Muscle layer of duodenum (tissue), 2 donors: ENCODE measurements at regions not wholly inside any gene's neighbourhood (a gene's known extent, or its start where the extent isn't known, plus 50 kb on each side); places are given as distances from the start of the nearest gene placed in this dataset.

ENCODE experiments used
- H3K27ac ChIP-seq: one replicate; pipeline ENCODE4 v1.7.0; 2013; ENCODE audit warnings: mild to moderate bottlenecking, low read length
- H3K27me3 ChIP-seq: one replicate; pipeline ENCODE4 v1.7.0; 2013; ENCODE audit warnings: low read depth, mild to moderate bottlenecking, control low read depth, low read length
- H3K36me3 ChIP-seq, 2 donors: one replicate each; pipeline ENCODE4 v1.7.0; 2013; ENCODE audit warnings: low read length in 2 of 2, control low read depth in 1 of 2, mild to moderate bottlenecking in 1 of 2; ENCODE audit not compliant: insufficient read depth in 2 of 2, control insufficient read depth in 1 of 2
- H3K4me1 ChIP-seq, 2 donors: one replicate each; pipeline ENCODE4 v1.7.0; 2013; ENCODE audit warnings: low read length in 2 of 2, mild to moderate bottlenecking in 2 of 2, control low read depth in 1 of 2, moderate library complexity in 1 of 2; ENCODE audit not compliant: insufficient read depth in 2 of 2, control insufficient read depth in 1 of 2
- H3K4me3 ChIP-seq, 2 donors: one replicate each; pipeline ENCODE4 v1.7.0; 2013; ENCODE audit warnings: low read length in 2 of 2, low read depth in 1 of 2, mild to moderate bottlenecking in 1 of 2
- H3K9me3 ChIP-seq, 2 donors: one replicate each; pipeline ENCODE4 v1.7.0; 2013; ENCODE audit warnings: low read length in 2 of 2, control low read depth in 1 of 2, mild to moderate bottlenecking in 1 of 2; ENCODE audit not compliant: control insufficient read depth in 1 of 2
- donor health status: healthy.

GRCh38 chr11:91840640-91841240 is 383.9 kb upstream of the FAT3 start:
- H3K4me3 ChIP-seq, result no peak overlapping the region
- H3K4me1 ChIP-seq, result no peaks in the 10 kb centered on the region
- no peaks in the 10 kb centered on the region for H3K9me3 ChIP-seq
- no peak overlapping the region for H3K27ac ChIP-seq
- no peaks in the 10 kb centered on the region for H3K36me3 ChIP-seq
- H3K27me3 ChIP-seq, result no peaks in the 10 kb centered on the region

DNA sequence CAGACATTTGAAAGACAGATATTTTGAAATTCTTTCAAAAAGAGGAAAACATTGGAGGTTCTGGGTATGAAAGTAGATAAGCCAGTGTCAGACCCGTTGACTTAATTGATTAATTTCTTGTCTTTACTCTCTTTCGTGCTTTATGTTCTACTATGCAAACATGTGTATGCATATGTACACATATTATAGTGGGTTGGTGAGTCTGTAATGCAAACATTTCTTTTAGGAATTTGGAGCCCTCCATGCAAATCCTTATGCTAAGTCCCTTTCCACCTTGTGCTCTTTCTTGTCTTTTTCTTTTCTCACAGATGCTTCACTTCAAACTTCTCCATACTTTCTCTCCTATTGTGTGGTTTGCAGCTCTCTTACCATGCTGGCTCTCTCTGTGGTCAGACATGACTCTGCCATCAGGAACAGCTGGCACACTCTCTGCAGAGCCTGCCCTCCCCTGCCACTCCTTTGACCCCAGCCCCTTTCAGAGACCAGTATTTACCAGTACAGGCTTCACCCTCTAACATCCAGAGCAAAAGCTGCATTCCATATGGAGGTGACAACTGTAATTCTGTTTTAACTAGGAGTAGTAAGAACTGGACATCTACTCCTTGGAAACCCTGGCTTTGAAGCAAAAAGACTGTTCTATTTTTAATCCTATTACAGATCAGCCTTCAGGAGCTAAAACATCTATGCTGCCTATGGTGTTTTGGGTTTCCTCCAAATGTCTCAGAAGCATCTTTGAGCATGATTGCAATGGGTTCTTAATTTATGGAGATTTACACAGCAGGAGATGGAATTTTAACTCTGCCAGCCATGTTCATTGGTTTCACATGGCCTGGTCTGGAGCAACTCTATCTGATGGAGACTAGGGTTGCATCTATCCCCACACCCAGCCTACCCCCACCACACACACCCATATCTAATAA is 386.9 kb upstream of the FAT3 start:
- H3K27ac ChIP-seq, result no peak overlapping the region
- no peaks in the 10 kb centered on the region for H3K9me3 ChIP-seq
- H3K27me3 ChIP-seq, result no peaks in the 10 kb centered on the region
- H3K4me1 ChIP-seq, result no peaks in the 10 kb centered on the region
- no peaks in the 10 kb centered on the region for H3K36me3 ChIP-seq
- H3K4me3 ChIP-seq, result no peak overlapping the region

DNA sequence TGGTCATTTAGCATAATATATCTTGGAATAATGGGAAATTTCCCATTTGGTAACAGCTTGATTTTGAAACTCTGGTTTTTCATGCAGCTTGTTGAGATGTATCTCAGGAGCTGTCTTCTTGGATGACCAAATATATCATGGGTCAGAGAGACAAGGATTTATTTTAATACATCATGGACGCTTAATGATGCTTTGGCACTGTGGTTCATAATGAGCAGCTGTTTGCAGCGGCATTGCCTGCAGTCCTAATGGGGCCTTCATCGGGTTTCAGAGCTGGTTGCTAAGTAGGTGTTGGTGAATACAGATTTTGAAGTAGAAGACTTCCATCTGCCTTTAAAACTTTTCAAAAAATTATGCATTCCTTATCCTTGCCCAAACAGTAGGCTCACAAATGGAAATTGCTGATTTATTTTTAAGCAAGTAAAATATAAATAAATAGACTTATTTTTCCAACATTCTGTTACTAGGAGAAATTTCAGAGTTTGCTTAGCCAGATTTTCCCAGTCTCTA is 389.5 kb upstream of the FAT3 start:
- Histone ChIP-seq H3K4me3 (no peak overlapping the region), H3K4me1 (no peaks in the 10 kb centered on the region), H3K27ac (no peak overlapping the region), H3K36me3 (no peaks in the 10 kb centered on the region), H3K9me3 (no peaks in the 10 kb centered on the region), H3K27me3 (no peaks in the 10 kb centered on the region)

- H3K4me1 ChIP-seq, result no peaks in the 10 kb centered on the region
- H3K27me3 ChIP-seq, result no peaks in the 10 kb centered on the region
- H3K9me3 ChIP-seq, result no peaks in the 10 kb centered on the region
- no peak overlapping the region for H3K27ac ChIP-seq
- no peak overlapping the region for H3K4me3 ChIP-seq
- H3K36me3 ChIP-seq, result no peaks in the 10 kb centered on the region
Measured at GRCh38 chr11:91828901-91829300, 395.7 kb upstream of the FAT3 start.

GRCh38 chr11:91825777-91826176 is 398.8 kb upstream of the FAT3 start:
- H3K27ac ChIP-seq, result no peak overlapping the region
- H3K9me3 ChIP-seq, result no peaks in the 10 kb centered on the region
- no peaks in the 10 kb centered on the region for H3K4me1 ChIP-seq
- H3K36me3 ChIP-seq, result no peaks in the 10 kb centered on the region
- no peaks in the 10 kb centered on the region for H3K27me3 ChIP-seq
- H3K4me3 ChIP-seq, result no peak overlapping the region

GRCh38 chr11:91823252-91823830 is 401.3 kb upstream of the FAT3 start:
- H3K9me3 ChIP-seq, result no peaks in the 10 kb centered on the region
- H3K4me1 ChIP-seq, result no peaks in the 10 kb centered on the region
- no peak overlapping the region for H3K27ac ChIP-seq
- H3K27me3 ChIP-seq, result no peaks in the 10 kb centered on the region
- H3K36me3 ChIP-seq, result no peaks in the 10 kb centered on the region
- no peak overlapping the region for H3K4me3 ChIP-seq

GRCh38 chr11:91822805-91823204 is 401.8 kb upstream of the FAT3 start:
- Histone ChIP-seq H3K4me3 (no peak overlapping the region), H3K9me3 (no peaks in the 10 kb centered on the region), H3K36me3 (no peaks in the 10 kb centered on the region), H3K4me1 (no peaks in the 10 kb centered on the region), H3K27me3 (no peaks in the 10 kb centered on the region), H3K27ac (no peak overlapping the region)

- no peaks in the 10 kb centered on the region for H3K9me3 ChIP-seq
- no peak overlapping the region for H3K27ac ChIP-seq
- no peaks in the 10 kb centered on the region for H3K27me3 ChIP-seq
- no peaks in the 10 kb centered on the region for H3K36me3 ChIP-seq
- H3K4me1 ChIP-seq, result no peaks in the 10 kb centered on the region
- H3K4me3 ChIP-seq, result no peak overlapping the region
Measured at GRCh38 chr11:91820709-91821108, 403.9 kb upstream of the FAT3 start.

GRCh38 chr11:91819777-91820176 is 404.8 kb upstream of the FAT3 start:
- Histone ChIP-seq H3K9me3 (no peaks in the 10 kb centered on the region), H3K27me3 (no peaks in the 10 kb centered on the region), H3K27ac (no peak overlapping the region)

DNA sequence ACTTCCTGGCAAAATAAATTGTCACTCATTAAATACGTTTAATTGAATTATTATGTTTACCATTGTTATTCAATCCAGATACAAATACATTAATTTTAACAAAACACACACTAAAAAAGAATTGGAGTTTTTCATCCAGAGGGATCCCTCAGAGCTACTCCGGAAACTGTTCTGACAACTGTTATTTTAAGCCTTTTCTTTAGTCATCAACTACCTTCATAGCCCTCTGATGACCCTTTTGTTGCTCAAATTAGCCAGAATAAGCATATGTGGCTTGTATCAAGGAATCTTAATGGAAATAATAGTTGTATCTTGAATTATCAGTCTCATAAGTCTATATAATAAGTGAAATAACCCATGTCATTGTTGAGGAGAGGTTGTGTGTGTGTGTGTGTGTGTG is 405.4 kb upstream of the FAT3 start:
- Histone ChIP-seq H3K4me3 (no peak overlapping the region), H3K4me1 (no peaks in the 10 kb centered on the region), H3K27ac (no peak overlapping the region), H3K27me3 (no peaks in the 10 kb centered on the region), H3K9me3 (no peaks in the 10 kb centered on the region), H3K36me3 (no peaks in the 10 kb centered on the region)

More at GRCh38 chr11:91819777-91820176, 404.8 kb upstream of the FAT3 start:
- H3K4me1 ChIP-seq, result no peaks in the 10 kb centered on the region
- no peak overlapping the region for H3K4me3 ChIP-seq
- H3K36me3 ChIP-seq, result no peaks in the 10 kb centered on the region

DNA sequence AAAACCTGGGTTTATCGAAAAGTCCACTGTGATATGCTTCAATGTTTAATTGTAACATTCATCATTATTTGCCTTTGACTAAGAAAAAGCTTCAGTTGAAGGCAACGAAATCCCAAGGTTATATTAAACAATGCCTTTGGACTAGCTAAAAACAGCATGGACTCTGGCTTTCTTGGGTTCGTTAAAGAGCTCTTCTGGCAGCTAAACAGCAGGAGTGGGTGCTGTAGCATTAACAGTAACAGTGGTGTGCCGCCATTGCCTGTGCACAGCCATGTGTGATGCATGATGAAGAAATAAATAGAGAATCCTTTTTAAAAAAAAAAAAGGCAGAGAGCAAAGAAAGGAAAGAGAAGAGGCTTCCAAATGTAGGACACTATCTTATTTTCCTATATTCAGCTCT is 406.6 kb upstream of the FAT3 start:
- H3K27ac ChIP-seq, result no peak overlapping the region
- H3K4me3 ChIP-seq, result no peak overlapping the region
- no peaks in the 10 kb centered on the region for H3K9me3 ChIP-seq
- H3K27me3 ChIP-seq, result no peaks in the 10 kb centered on the region
- H3K36me3 ChIP-seq, result no peaks in the 10 kb centered on the region
- H3K4me1 ChIP-seq, result no peaks in the 10 kb centered on the region
